Endothelial cell of umbilical vein (primary cell): ENCODE measurements at regions not wholly inside any gene's neighbourhood (a gene's known extent, or its start where the extent isn't known, plus 50 kb on each side); places are given as distances from the start of the nearest gene placed in this dataset.

ENCODE experiments used
- BruUV-seq: library from RNA; stranded (reverse); fragments of 400-500 nt; replicated peaks from 2 replicates; lab custom pipeline; 2021; lab: Mats Ljungman, UMichigan
- CTCF ChIA-PET: fragments of 300-600, 350-600 bp; sonication (Branson Sonifier 250); formaldehyde crosslinking; loops from one replicate; lab custom pipeline; 2021; ENCODE audit warnings: antibody characterized with exemption, inconsistent platforms; lab: Charles Lee
- POLR2A ChIA-PET: fragments of 300-600, 350-600 bp; sonication (Branson Sonifier 250); formaldehyde crosslinking; loops from one replicate; lab custom pipeline; 2021; ENCODE audit warnings: antibody characterized with exemption, inconsistent platforms; lab: Charles Lee
- DNase-seq: peaks from one replicate; pipeline ENCODE4 v3.0.0-alpha.2; 2011; ENCODE audit warnings: low read depth, low spot score
- FAIRE-seq: peaks from 2 replicates; lab custom pipeline; 2011; peaks lifted over from hg19 to GRCh38; lab: Jason Lieb, UNC
- H2AFZ ChIP-seq: 2 replicates; pipeline ENCODE4 v1.6.0; 2012; ENCODE audit warnings: low read depth, low read length, control low read depth, inconsistent platforms
- H3K27ac ChIP-seq: 2 replicates; pipeline ENCODE4 v1.5.1; 2011; ENCODE audit warnings: low read depth, mild to moderate bottlenecking, control low read depth, low read length, moderate library complexity; ENCODE audit not compliant: insufficient read depth
- H3K27me3 ChIP-seq, 2 experiments: 2 replicates each; pipeline versions ENCODE4 v1.6.0 to v1.6.1; 2011; ENCODE audit warnings: low read length in 2 of 2, mixed read lengths in 1 of 2; ENCODE audit not compliant: control insufficient read depth in 2 of 2, insufficient read depth in 2 of 2
- H3K36me3 ChIP-seq, 2 experiments: 2 replicates in 1 of 2; 3 replicates in 1 of 2; pipeline ENCODE4 v1.5.1; 2011; ENCODE audit warnings: low read length in 2 of 2, mild to moderate bottlenecking in 1 of 2, moderate library complexity in 1 of 2; ENCODE audit not compliant: control insufficient read depth in 2 of 2, insufficient read depth in 2 of 2; ENCODE audit errors: extremely low read depth in 1 of 2
- H3K4me1 ChIP-seq: 3 replicates; pipeline ENCODE4 v1.5.1; 2011; ENCODE audit warnings: mild to moderate bottlenecking, low read length; ENCODE audit not compliant: control insufficient read depth, insufficient read depth; ENCODE audit errors: extremely low read depth
- H3K4me2 ChIP-seq: 2 replicates; pipeline ENCODE4 v1.6.1; 2011; ENCODE audit warnings: low read length, control low read depth, mixed read lengths; ENCODE audit not compliant: insufficient read depth
- H3K4me3 ChIP-seq, 3 experiments: fragments of 200-600 bp in 1 of 3; sonication (generic), shearing (Covaris generic) in 1 of 3; replicated peaks in 1 of 3; 2 replicates each; pipeline ENCODE4 v1.5.1; 2011 to 2016; ENCODE audit warnings: control low read depth in 3 of 3, low read length in 3 of 3, mild to moderate bottlenecking in 2 of 3, inconsistent platforms in 1 of 3, low read depth in 1 of 3, moderate library complexity in 1 of 3; ENCODE audit not compliant: insufficient read depth in 1 of 3
- H3K79me2 ChIP-seq: 2 replicates; pipeline ENCODE4 v1.6.0; 2012; ENCODE audit warnings: low read length, inconsistent platforms; ENCODE audit not compliant: control insufficient read depth, insufficient read depth
- H3K9ac ChIP-seq: replicated peaks from 2 replicates; pipeline ENCODE3; 2011; ENCODE audit warnings: low read length, control low read depth; ENCODE audit not compliant: insufficient read depth; ENCODE audit errors: extremely low read depth
- H3K9me1 ChIP-seq: replicated peaks from 3 replicates; pipeline ENCODE4 v1.6.0; 2011; ENCODE audit warnings: mild to moderate bottlenecking, low read length; ENCODE audit not compliant: control insufficient read depth, insufficient read depth; ENCODE audit errors: extremely low read depth
- H3K9me3 ChIP-seq: replicated peaks from 2 replicates; pipeline ENCODE4 v1.5.1; 2012; ENCODE audit warnings: low read length, inconsistent platforms; ENCODE audit not compliant: control insufficient read depth, insufficient read depth
- H4K20me1 ChIP-seq: replicated peaks from 2 replicates; pipeline ENCODE3; 2011; ENCODE audit warnings: mild to moderate bottlenecking, low read length; ENCODE audit not compliant: control insufficient read depth, insufficient read depth; ENCODE audit errors: extremely low read depth
- EZH2 ChIP-seq: IDR thresholded peaks from 2 replicates; pipeline ENCODE4 v1.6.1; 2012; ENCODE audit warnings: borderline replicate concordance, low read depth, mild to moderate bottlenecking, moderate library complexity, low read length, inconsistent platforms; ENCODE audit not compliant: severe bottlenecking
- FOS ChIP-seq: IDR thresholded peaks from 2 replicates; pipeline ENCODE4 v1.6.1; 2011; ENCODE audit warnings: mild to moderate bottlenecking, low read length, moderate library complexity, borderline replicate concordance; ENCODE audit not compliant: insufficient read depth
- JUN ChIP-seq: IDR thresholded peaks from 2 replicates; pipeline ENCODE4 v1.6.1; 2011; ENCODE audit warnings: borderline replicate concordance, low read depth; ENCODE audit not compliant: insufficient read length, insufficient read depth
- MYC ChIP-seq: IDR thresholded peaks from one replicate; pipeline ENCODE4 v1.6.1; 2011; ENCODE audit warnings: mild to moderate bottlenecking, low read depth, low read length
- POLR2AphosphoS5 ChIP-seq: IDR thresholded peaks from 2 replicates; pipeline ENCODE4 v1.6.1; 2012; ENCODE audit warnings: low read depth, mild to moderate bottlenecking, control low read depth, low read length, moderate library complexity; ENCODE audit not compliant: insufficient read depth
- dilution Hi-C: fragments of 300-500 bp; cut with MboI; formaldehyde crosslinking; loops from one replicate; pipeline ENCODE4 v1.15.0; 2019; ENCODE audit warnings: low sequenced_read_pairs; ENCODE audit not compliant: extremely low pct_ligation_motif_present
- intact Hi-C: fragments of 100-400 bp; cut with micrococcal nuclease; formaldehyde crosslinking; loops from one replicate; pipeline ENCODE4 v1.10.0; 2022
- TF ChIP-seq, protein P1 (sequence below): IDR thresholded peaks from 2 replicates; pipeline ENCODE4 v1.6.1; 2011; ENCODE audit not compliant: insufficient read depth, insufficient read length
- TF ChIP-seq, protein P2 (sequence below), 2 donors: IDR thresholded peaks; 1 replicate in 1 of 2; 2 replicates in 1 of 2; pipeline ENCODE4 v1.5.1; 2011; ENCODE audit warnings: low read length in 2 of 2, mild to moderate bottlenecking in 2 of 2, moderate library complexity in 2 of 2, control low read depth in 1 of 2, inconsistent platforms in 1 of 2, low read depth in 1 of 2; ENCODE audit not compliant: insufficient read depth in 1 of 2; ENCODE audit errors: extremely low read depth in 1 of 2

DNA sequence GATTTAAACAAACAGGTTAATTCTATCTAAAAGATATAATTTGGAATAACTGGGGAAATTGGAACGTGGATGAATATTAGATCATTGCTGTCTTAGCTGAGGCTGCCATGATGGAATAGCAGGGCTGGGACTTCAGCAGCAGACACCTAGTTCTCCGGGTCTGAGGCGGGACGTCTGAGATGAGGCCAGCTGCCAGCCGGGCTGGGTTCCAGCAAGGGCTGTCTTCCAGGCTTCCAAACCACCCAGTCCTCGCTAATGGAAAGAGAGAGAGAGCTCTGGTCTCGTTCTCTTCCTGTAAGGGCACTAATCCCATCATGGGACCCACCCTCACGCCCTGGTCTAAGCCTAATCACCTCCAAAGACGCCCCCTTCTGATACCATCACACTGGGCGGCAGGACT is 85.7 kb downstream of the ADRA2C start:
- Histone ChIP-seq H3K9ac (no peak overlapping the region), H3K9me1 (no peaks in the 10 kb centered on the region), H3K36me3 (no peaks in the 10 kb centered on the region), H4K20me1 (no peaks in the 10 kb centered on the region), H2AFZ (no peak overlapping the region), H3K4me2 (no peak overlapping the region), H3K27ac (no peak overlapping the region), H3K4me3 (no peak overlapping the region), H3K4me1 (no peaks in the 10 kb centered on the region), H3K9me3 (no peaks in the 10 kb centered on the region), H3K79me2 (no peaks in the 10 kb centered on the region), H3K27me3 (no peaks in the 10 kb centered on the region)
- DNase-seq (no peak), FAIRE-seq (no peak)
- no TSS peak for BruUV-seq
- POLR2A ChIA-PET = no interaction called here
- intact Hi-C loops (no loop called here), dilution Hi-C loops (no loop called here)
- TF ChIP-seq FOS = no peak
- no peak for TF ChIP-seq EZH2
- no peak for TF ChIP-seq JUN
- TF ChIP-seq POLR2AphosphoS5 = no peak
- no peak for TF ChIP-seq MYC
- TF ChIP-seq, protein P1, sequence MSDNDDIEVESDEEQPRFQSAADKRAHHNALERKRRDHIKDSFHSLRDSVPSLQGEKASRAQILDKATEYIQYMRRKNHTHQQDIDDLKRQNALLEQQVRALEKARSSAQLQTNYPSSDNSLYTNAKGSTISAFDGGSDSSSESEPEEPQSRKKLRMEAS = no peak
- TF ChIP-seq, protein P2, sequence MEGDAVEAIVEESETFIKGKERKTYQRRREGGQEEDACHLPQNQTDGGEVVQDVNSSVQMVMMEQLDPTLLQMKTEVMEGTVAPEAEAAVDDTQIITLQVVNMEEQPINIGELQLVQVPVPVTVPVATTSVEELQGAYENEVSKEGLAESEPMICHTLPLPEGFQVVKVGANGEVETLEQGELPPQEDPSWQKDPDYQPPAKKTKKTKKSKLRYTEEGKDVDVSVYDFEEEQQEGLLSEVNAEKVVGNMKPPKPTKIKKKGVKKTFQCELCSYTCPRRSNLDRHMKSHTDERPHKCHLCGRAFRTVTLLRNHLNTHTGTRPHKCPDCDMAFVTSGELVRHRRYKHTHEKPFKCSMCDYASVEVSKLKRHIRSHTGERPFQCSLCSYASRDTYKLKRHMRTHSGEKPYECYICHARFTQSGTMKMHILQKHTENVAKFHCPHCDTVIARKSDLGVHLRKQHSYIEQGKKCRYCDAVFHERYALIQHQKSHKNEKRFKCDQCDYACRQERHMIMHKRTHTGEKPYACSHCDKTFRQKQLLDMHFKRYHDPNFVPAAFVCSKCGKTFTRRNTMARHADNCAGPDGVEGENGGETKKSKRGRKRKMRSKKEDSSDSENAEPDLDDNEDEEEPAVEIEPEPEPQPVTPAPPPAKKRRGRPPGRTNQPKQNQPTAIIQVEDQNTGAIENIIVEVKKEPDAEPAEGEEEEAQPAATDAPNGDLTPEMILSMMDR (IDR thresholded peaks at IDR 0.05; ENCODE audit: extremely low read depth in 1 of 2, insufficient read depth in 1 of 2, low read depth in 1 of 2, low read length in 2 of 2) = no peak
- CTCF ChIA-PET = no interaction called here
